HEK293 (cell line): ENCODE measurements at regions not wholly inside any gene's neighbourhood (a gene's known extent, or its start where the extent isn't known, plus 50 kb on each side); places are given as distances from the start of the nearest gene placed in this dataset.

Experiments used
- CTCF ChIA-PET: fragments of 350-600 bp; formaldehyde crosslinking; extraction: SDS; loops from one replicate; lab custom pipeline; 2021; ENCODE audit warnings: antibody characterized with exemption; lab: Yijun Ruan, JAX
- POLR2A ChIA-PET: fragments of 300-600 bp; formaldehyde crosslinking; extraction: SDS; loops from one replicate; lab custom pipeline; 2020; ENCODE audit warnings: antibody characterized with exemption, inconsistent platforms; lab: Yijun Ruan, JAX
- H3K27ac ChIP-seq: fragments of 200-500 bp; sonication (Bioruptor generic); 2 replicates; pipeline ENCODE4 v1.5.1; 2014; ENCODE audit warnings: low read depth, low read length, control low read depth, inconsistent platforms; ENCODE audit errors: extremely low read depth
- H3K36me3 ChIP-seq, 2 experiments: fragments of 200-500 bp in 1 of 2; sonication (Bioruptor generic) in 1 of 2; 1 replicate in 1 of 2; 2 replicates in 1 of 2; pipeline ENCODE4 v1.5.1; 2014 to 2017; ENCODE audit warnings: inconsistent platforms in 2 of 2, low read length in 2 of 2; ENCODE audit not compliant: control insufficient read depth in 2 of 2, insufficient read depth in 1 of 2
- H3K4me1 ChIP-seq: fragments of 200-500 bp; sonication (Bioruptor generic); 2 replicates; pipeline ENCODE4 v1.5.1; 2014; ENCODE audit warnings: mild to moderate bottlenecking, low read length, inconsistent platforms; ENCODE audit not compliant: control insufficient read depth, insufficient read depth
- H3K4me3 ChIP-seq: 2 replicates; pipeline ENCODE4 v1.5.1; 2011; ENCODE audit warnings: low read depth, mild to moderate bottlenecking, control low read depth, low read length, moderate library complexity
- H3K9me3 ChIP-seq: fragments of 200-500 bp; sonication (Bioruptor generic); 2 replicates; pipeline ENCODE4 v1.5.1; 2014; ENCODE audit warnings: low read depth, low read length, inconsistent platforms; ENCODE audit not compliant: control insufficient read depth, insufficient read depth
- AEBP2 ChIP-seq: fragments of 450-650 bp; formaldehyde crosslinking; IDR thresholded peaks from 2 replicates; pipeline ENCODE4 v1.5.1; 2016; ENCODE audit warnings: missing biosample characterization, missing genetic modification characterization, borderline replicate concordance
- BCL11A ChIP-seq: fragments of 450-650 bp; formaldehyde crosslinking; IDR thresholded peaks from 2 replicates; pipeline ENCODE4 v1.5.1; 2016; ENCODE audit warnings: low read depth, missing biosample characterization, missing genetic modification characterization
- EGR2 ChIP-seq: fragments of 450-650 bp; formaldehyde crosslinking; IDR thresholded peaks from 2 replicates; pipeline ENCODE4 v1.5.1; 2016; ENCODE audit warnings: low read depth, missing biosample characterization, missing genetic modification characterization
- GLI2 ChIP-seq: fragments of 450-650 bp; formaldehyde crosslinking; IDR thresholded peaks from 2 replicates; pipeline ENCODE4; 2017; ENCODE audit warnings: missing biosample characterization, missing genetic modification characterization, low read depth, borderline replicate concordance
- MZF1 ChIP-seq: fragments of 450-650 bp; formaldehyde crosslinking; IDR thresholded peaks from 2 replicates; pipeline ENCODE4 v1.5.1; 2017; ENCODE audit warnings: missing biosample characterization, missing genetic modification characterization, borderline replicate concordance
- PRDM2 ChIP-seq: fragments of 450-650 bp; formaldehyde crosslinking; IDR thresholded peaks from 2 replicates; pipeline ENCODE4 v1.5.1; 2016; ENCODE audit warnings: missing biosample characterization, missing genetic modification characterization, borderline replicate concordance
- REPIN1 ChIP-seq: fragments of 450-650 bp; formaldehyde crosslinking; IDR thresholded peaks from 2 replicates; pipeline ENCODE4 v1.5.1; 2017; ENCODE audit warnings: missing biosample characterization, missing genetic modification characterization, low read depth
- TRIM28 ChIP-seq: IDR thresholded peaks from 2 replicates; pipeline ENCODE4 v1.6.1; 2011; ENCODE audit warnings: low read length, control low read depth, borderline replicate concordance
- ZBTB26 ChIP-seq: fragments of 450-650 bp; formaldehyde crosslinking; optimal IDR thresholded peaks from 2 replicates; pipeline ENCODE3; 2016; ENCODE audit warnings: missing biosample characterization, mild to moderate bottlenecking, missing genetic modification characterization
- ZFHX2 ChIP-seq: fragments of 450-650 bp; formaldehyde crosslinking; conservative IDR thresholded peaks from 2 replicates; pipeline ENCODE4 v1.5.1; 2016; ENCODE audit warnings: missing biosample characterization, missing genetic modification characterization
- ZNF132 ChIP-seq: fragments of 450-650 bp; formaldehyde crosslinking; IDR thresholded peaks from 2 replicates; pipeline ENCODE4 v1.5.1; 2017; ENCODE audit warnings: missing biosample characterization, missing genetic modification characterization, borderline replicate concordance
- ZNF169 ChIP-seq: fragments of 450-650 bp; formaldehyde crosslinking; IDR thresholded peaks from 2 replicates; pipeline ENCODE4 v1.5.1; 2016; ENCODE audit warnings: missing biosample characterization, missing genetic modification characterization
- ZNF18 ChIP-seq: fragments of 450-650 bp; formaldehyde crosslinking; IDR thresholded peaks from 2 replicates; pipeline ENCODE4 v1.5.1; 2016; ENCODE audit warnings: missing biosample characterization, missing genetic modification characterization
- ZNF223 ChIP-seq: fragments of 450-650 bp; formaldehyde crosslinking; IDR thresholded peaks from 2 replicates; pipeline ENCODE4 v1.5.1; 2016; ENCODE audit warnings: missing biosample characterization, missing genetic modification characterization
- ZNF341 ChIP-seq: fragments of 450-650 bp; formaldehyde crosslinking; IDR thresholded peaks from 2 replicates; pipeline ENCODE4; 2016; ENCODE audit warnings: low read depth, missing biosample characterization, missing genetic modification characterization
- ZNF449 ChIP-seq: fragments of 450-650 bp; formaldehyde crosslinking; IDR thresholded peaks from 2 replicates; pipeline ENCODE4 v1.5.1; 2017; ENCODE audit warnings: missing biosample characterization, mild to moderate bottlenecking, missing genetic modification characterization, moderate library complexity
- ZNF623 ChIP-seq: fragments of 450-650 bp; formaldehyde crosslinking; IDR thresholded peaks from 2 replicates; pipeline ENCODE4 v1.5.1; 2016; ENCODE audit warnings: missing biosample characterization, missing genetic modification characterization
- ZNF626 ChIP-seq: fragments of 450-650 bp; sonication (Bioruptor Pico); formaldehyde crosslinking; IDR thresholded peaks from 2 replicates; pipeline ENCODE4 v1.5.1; 2018; ENCODE audit warnings: missing biosample characterization, missing genetic modification characterization, inconsistent platforms
- ZNF701 ChIP-seq: fragments of 450-650 bp; formaldehyde crosslinking; IDR thresholded peaks from 2 replicates; pipeline ENCODE4 v1.5.1; 2016; ENCODE audit warnings: missing biosample characterization, missing genetic modification characterization
- ZNF837 ChIP-seq: fragments of 450-650 bp; formaldehyde crosslinking; IDR thresholded peaks from 2 replicates; pipeline ENCODE4 v1.5.1; 2016; ENCODE audit warnings: missing biosample characterization, missing genetic modification characterization

- CTCF ChIA-PET: no interaction called here
- TF ChIP-seq ZNF341 (tag by site-specific recombination): no peak
- no peak for TF ChIP-seq ZNF837 (tag by site-specific recombination)
- TF ChIP-seq ZNF626 (tag by site-specific recombination): no peak
- no peak for TF ChIP-seq REPIN1 (tag by site-specific recombination)
- no peak for TF ChIP-seq ZNF169 (tag by site-specific recombination)
- no peak for TF ChIP-seq ZNF701
- no peak for TF ChIP-seq AEBP2 (tag by site-specific recombination)
- TF ChIP-seq MZF1 (tag by site-specific recombination): no peak
- TF ChIP-seq ZNF623: no peak
- no peak for TF ChIP-seq TRIM28
- TF ChIP-seq ZNF132 (tag by site-specific recombination): no peak
These were observed 244.6 kb upstream of the MGMT start for GRCh38 chr10:129222436-129222835.

GRCh38 chr10:129223363-129223762 is 243.7 kb upstream of the MGMT start:
- no peaks in the 10 kb centered on the region for H3K9me3 ChIP-seq
- CTCF ChIA-PET: no interaction called here
- TF ChIP-seq ZFHX2 (tag by site-specific recombination) (peak; percentile 98), GLI2 (tag by site-specific recombination) (no peak), ZNF18 (tag by site-specific recombination) (no peak), PRDM2 (no peak), ZNF449 (tag by site-specific recombination) (no peak), ZBTB26 (no peak), BCL11A (tag by site-specific recombination) (no peak), MZF1 (tag by site-specific recombination) (no peak), EGR2 (tag by site-specific recombination) (peak; percentile 98), ZNF223 (no peak)
- no peaks in the 10 kb centered on the region for H3K36me3 ChIP-seq
- H3K27ac ChIP-seq: no peak overlapping the region
- no peaks in the 10 kb centered on the region for H3K4me1 ChIP-seq
- no peak overlapping the region for H3K4me3 ChIP-seq
- POLR2A ChIA-PET: no interaction called here

More at GRCh38 chr10:129222436-129222835, 244.6 kb upstream of the MGMT start:
- no peaks in the 10 kb centered on the region for H3K9me3 ChIP-seq
- no peak overlapping the region for H3K4me3 ChIP-seq
- no peaks in the 10 kb centered on the region for H3K36me3 ChIP-seq
- POLR2A ChIA-PET: no interaction called here
- H3K4me1 ChIP-seq: no peaks in the 10 kb centered on the region
- H3K27ac ChIP-seq: no peak overlapping the region
